Fibroblast of mammary gland (primary cell): ENCODE measurements at regions not wholly inside any gene's neighbourhood (a gene's known extent, or its start where the extent isn't known, plus 50 kb on each side); places are given as distances from the start of the nearest gene placed in this dataset.

Source experiments
- DNase-seq: peaks from one replicate; pipeline ENCODE4 v3.0.0-alpha.2; 2010; ENCODE audit warnings: low read depth
- H3K4me3 ChIP-seq: 2 replicates; pipeline ENCODE4 v1.5.1; 2011; ENCODE audit warnings: low read depth, mild to moderate bottlenecking, low read length, moderate library complexity; ENCODE audit not compliant: control insufficient read depth
- CTCF ChIP-seq: conservative IDR thresholded peaks from 2 replicates; pipeline ENCODE4 v1.5.1; 2011; ENCODE audit warnings: low read depth, low read length, inconsistent platforms; ENCODE audit not compliant: control insufficient read depth, insufficient read depth

- peak; percentile 89 for DNase-seq
- no peak for TF ChIP-seq CTCF
- H3K4me3 ChIP-seq: no peak overlapping the region
These were observed 272.0 kb downstream of the UQCRFS1 start for GRCh38 chr19:28940751-28941500.

DNA sequence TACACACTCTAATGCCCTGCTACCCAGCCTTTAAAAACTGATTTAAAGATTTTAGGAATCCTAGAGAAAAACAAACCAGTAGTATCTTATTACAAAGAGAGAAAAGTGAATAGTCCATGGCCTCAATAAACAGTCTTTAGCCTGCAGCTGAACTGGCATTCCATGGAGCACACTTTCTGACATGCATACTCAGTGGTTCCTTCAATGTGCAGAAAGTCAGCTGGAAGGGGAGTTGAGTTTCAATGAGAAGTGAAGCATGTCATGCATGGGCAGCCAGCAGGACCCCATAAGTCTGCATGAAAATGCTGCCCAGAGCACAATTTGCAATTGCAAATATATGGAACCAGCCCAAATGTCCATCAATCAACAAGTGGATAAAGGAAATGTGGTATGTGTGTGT lies 273.7 kb downstream of the UQCRFS1 start:
- TF ChIP-seq CTCF: no peak
- H3K4me3 ChIP-seq: no peak overlapping the region
- DNase-seq: no peak

DNA sequence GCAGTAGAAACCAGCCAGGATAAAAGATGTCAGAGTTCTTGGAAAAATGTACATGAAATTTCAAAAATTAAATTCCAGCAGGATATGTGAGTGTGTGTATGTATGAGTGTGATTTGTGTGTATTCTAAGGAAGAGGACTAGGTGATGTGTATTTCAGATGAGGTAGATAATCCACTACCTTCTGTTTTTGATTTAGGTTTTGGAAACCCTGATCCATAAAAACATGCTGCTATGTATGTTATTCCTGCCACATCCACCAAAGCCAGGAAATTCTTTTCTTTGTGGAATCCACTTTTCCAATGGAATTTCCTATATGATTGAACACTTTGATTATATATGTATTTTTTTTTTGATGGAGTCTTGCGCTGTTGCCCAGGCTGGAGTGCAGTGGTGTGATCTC lies 276.9 kb downstream of the UQCRFS1 start:
- no peak overlapping the region for H3K4me3 ChIP-seq
- no peak for TF ChIP-seq CTCF
- no peak for DNase-seq

- DNase-seq: peak; percentile 34
- no peak for TF ChIP-seq CTCF
- H3K4me3 ChIP-seq: no peak overlapping the region
These were observed 278.3 kb downstream of the UQCRFS1 start for GRCh38 chr19:28934631-28935030.

GRCh38 chr19:28933039-28933438 lies 279.9 kb downstream of the UQCRFS1 start:
- H3K4me3 ChIP-seq: no peak overlapping the region
- no peak for TF ChIP-seq CTCF
- no peak for DNase-seq

GRCh38 chr19:28932446-28932845 lies 280.5 kb downstream of the UQCRFS1 start:
- no peak overlapping the region for H3K4me3 ChIP-seq
- no peak for TF ChIP-seq CTCF
- DNase-seq: no peak
